Fibroblast of lung (primary cell): ENCODE measurements at regions not wholly inside any gene's neighbourhood (a gene's known extent, or its start where the extent isn't known, plus 50 kb on each side); places are given as distances from the start of the nearest gene placed in this dataset.

Experiments
- EZH2 ChIP-seq: IDR thresholded peaks from 2 replicates; pipeline ENCODE4 v1.5.1; 2012; ENCODE audit warnings: low read length, control low read depth, mild to moderate bottlenecking; ENCODE audit errors: missing control alignments
- TF ChIP-seq, protein P1 (sequence below), 2 donors: IDR thresholded peaks in 1 of 2; conservative IDR thresholded peaks in 1 of 2; 1 replicate in 1 of 2; 2 replicates in 1 of 2; pipeline ENCODE4 v1.5.1; 2011 to 2012; ENCODE audit warnings: low read length in 2 of 2, control low read depth in 1 of 2, inconsistent platforms in 1 of 2, low read depth in 1 of 2, mild to moderate bottlenecking in 1 of 2

- TF ChIP-seq, protein P1, sequence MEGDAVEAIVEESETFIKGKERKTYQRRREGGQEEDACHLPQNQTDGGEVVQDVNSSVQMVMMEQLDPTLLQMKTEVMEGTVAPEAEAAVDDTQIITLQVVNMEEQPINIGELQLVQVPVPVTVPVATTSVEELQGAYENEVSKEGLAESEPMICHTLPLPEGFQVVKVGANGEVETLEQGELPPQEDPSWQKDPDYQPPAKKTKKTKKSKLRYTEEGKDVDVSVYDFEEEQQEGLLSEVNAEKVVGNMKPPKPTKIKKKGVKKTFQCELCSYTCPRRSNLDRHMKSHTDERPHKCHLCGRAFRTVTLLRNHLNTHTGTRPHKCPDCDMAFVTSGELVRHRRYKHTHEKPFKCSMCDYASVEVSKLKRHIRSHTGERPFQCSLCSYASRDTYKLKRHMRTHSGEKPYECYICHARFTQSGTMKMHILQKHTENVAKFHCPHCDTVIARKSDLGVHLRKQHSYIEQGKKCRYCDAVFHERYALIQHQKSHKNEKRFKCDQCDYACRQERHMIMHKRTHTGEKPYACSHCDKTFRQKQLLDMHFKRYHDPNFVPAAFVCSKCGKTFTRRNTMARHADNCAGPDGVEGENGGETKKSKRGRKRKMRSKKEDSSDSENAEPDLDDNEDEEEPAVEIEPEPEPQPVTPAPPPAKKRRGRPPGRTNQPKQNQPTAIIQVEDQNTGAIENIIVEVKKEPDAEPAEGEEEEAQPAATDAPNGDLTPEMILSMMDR (conservative IDR thresholded peaks at IDR 0.05 in 1 of 2, IDR thresholded peaks at IDR 0.05 in 1 of 2; ENCODE audit: low read depth in 1 of 2, low read length in 2 of 2), result no peak
- no peak for TF ChIP-seq EZH2
Observed at GRCh38 chr13:109917422-109917821, 131.0 kb upstream of the IRS2 start.
